ENCODE measurements at regions not wholly inside any gene's neighbourhood (a gene's known extent, or its start where the extent isn't known, plus 50 kb on each side); places are given as distances from the start of the nearest gene placed in this dataset.

GRCh38 chr13:106835477-106835876 is 267.5 kb upstream of the ARGLU1 start:
- TF ChIP-seq ZNF70 (CRISPR knock-in tag; IDR thresholded peaks at IDR 0.05) (no peak), ISL1 (CRISPR knock-in tag; IDR thresholded peaks at IDR 0.05) (no peak), TCF4 (CRISPR knock-in tag; IDR thresholded peaks at IDR 0.05; ENCODE audit: borderline replicate concordance) (no peak)
- no peak for ATAC-seq

- TF ChIP-seq BACH2 (CRISPR knock-in tag; IDR thresholded peaks at IDR 0.05; ENCODE audit: borderline replicate concordance) (no peak), TSHZ2 (CRISPR knock-in tag; IDR thresholded peaks at IDR 0.05) (no peak), ZNF70 (CRISPR knock-in tag; IDR thresholded peaks at IDR 0.05) (no peak), ZNF565 (CRISPR knock-in tag; conservative IDR thresholded peaks at IDR 0.05; ENCODE audit: low read depth) (no peak), ZNF8 (CRISPR knock-in tag; IDR thresholded peaks at IDR 0.05) (no peak), ISL1 (CRISPR knock-in tag; IDR thresholded peaks at IDR 0.05) (no peak), OSR1 (CRISPR knock-in tag; IDR thresholded peaks at IDR 0.05) (no peak), ZC3H10 (CRISPR knock-in tag; IDR thresholded peaks at IDR 0.05) (no peak), ARNTL (CRISPR knock-in tag; IDR thresholded peaks at IDR 0.05; ENCODE audit: borderline replicate concordance, low read depth) (no peak), GLIS3 (CRISPR knock-in tag; IDR thresholded peaks at IDR 0.05) (no peak)
Measured at GRCh38 chr13:106821979-106822378, 254.0 kb upstream of the ARGLU1 start.

GRCh38 chr13:106819413-106820180 is 251.7 kb upstream of the ARGLU1 start:
- no peak for ATAC-seq
- TF ChIP-seq BACH2 (CRISPR knock-in tag; IDR thresholded peaks at IDR 0.05; ENCODE audit: borderline replicate concordance), result no peak
- no peak for TF ChIP-seq ZFP3 (CRISPR knock-in tag; IDR thresholded peaks at IDR 0.05)
- TF ChIP-seq ZFP30 (CRISPR knock-in tag; IDR thresholded peaks at IDR 0.05), result no peak
- TF ChIP-seq PATZ1 (CRISPR knock-in tag; IDR thresholded peaks at IDR 0.05; ENCODE audit: borderline replicate concordance), result no peak
- TF ChIP-seq CSRNP3 (CRISPR knock-in tag; IDR thresholded peaks at IDR 0.05), result no peak
- TF ChIP-seq ZC3H10 (CRISPR knock-in tag; IDR thresholded peaks at IDR 0.05), result no peak

More at GRCh38 chr13:106821979-106822378, 254.0 kb upstream of the ARGLU1 start:
- no peak for ATAC-seq

- ATAC-seq, result no peak
- no peak for TF ChIP-seq ESRRG (CRISPR knock-in tag; IDR thresholded peaks at IDR 0.05)
- no peak for TF ChIP-seq ZFP3 (CRISPR knock-in tag; IDR thresholded peaks at IDR 0.05)
- TF ChIP-seq ZNF565 (CRISPR knock-in tag; conservative IDR thresholded peaks at IDR 0.05; ENCODE audit: low read depth), result no peak
- no peak for TF ChIP-seq ZC3H10 (CRISPR knock-in tag; IDR thresholded peaks at IDR 0.05)
- TF ChIP-seq BACH2 (CRISPR knock-in tag; IDR thresholded peaks at IDR 0.05; ENCODE audit: borderline replicate concordance), result no peak
- TF ChIP-seq POU6F1 (CRISPR knock-in tag; IDR thresholded peaks at IDR 0.05; ENCODE audit: borderline replicate concordance, low read depth), result no peak
- TF ChIP-seq CSDC2 (CRISPR knock-in tag; IDR thresholded peaks at IDR 0.05), result no peak
- no peak for TF ChIP-seq ZNF8 (CRISPR knock-in tag; IDR thresholded peaks at IDR 0.05)
Measured at GRCh38 chr13:106818971-106819370, 251.0 kb upstream of the ARGLU1 start.
